ENCODE measurements at regions not wholly inside any gene's neighbourhood (a gene's known extent, or its start where the extent isn't known, plus 50 kb on each side); places are given as distances from the start of the nearest gene placed in this dataset.
"Not testable (repeated sequence)": the region's sequence is repeated elsewhere in the genome, so short reads cannot be mapped to it uniquely, and the experiment has no call there.

GRCh38 chr2:103335403-103335802 lies 573.6 kb downstream of the TMEM182 start:
- in situ Hi-C loops (cut with MboI; ENCODE audit: low pct_unique_long_range_greater_than_20kb, low sequenced_read_pairs), result no loop called here
- no peak for DNase-seq

GRCh38 chr2:103338819-103339218 lies 577.0 kb downstream of the TMEM182 start:
- DNase-seq, result no peak
- in situ Hi-C loops (cut with MboI; ENCODE audit: low pct_unique_long_range_greater_than_20kb, low sequenced_read_pairs), result no loop called here

GRCh38 chr2:103346780-103347179 lies 584.9 kb downstream of the TMEM182 start:
- DNase-seq, result no peak

GRCh38 chr2:103353774-103354173 lies 591.9 kb downstream of the TMEM182 start:
- no peak for DNase-seq
- in situ Hi-C loops (cut with MboI; ENCODE audit: low pct_unique_long_range_greater_than_20kb, low sequenced_read_pairs), result no loop called here

More at GRCh38 chr2:103346780-103347179, 584.9 kb downstream of the TMEM182 start:
- in situ Hi-C loops (cut with MboI; ENCODE audit: low pct_unique_long_range_greater_than_20kb, low sequenced_read_pairs), result no loop called here

- in situ Hi-C loops (cut with MboI; ENCODE audit: low pct_unique_long_range_greater_than_20kb, low sequenced_read_pairs), result no loop called here
- no peak for DNase-seq
These were observed 593.5 kb downstream of the TMEM182 start for GRCh38 chr2:103355287-103355686.

GRCh38 chr2:103361712-103362111 lies 599.9 kb downstream of the TMEM182 start:
- in situ Hi-C loops (cut with MboI; ENCODE audit: low pct_unique_long_range_greater_than_20kb, low sequenced_read_pairs), result no loop called here
- DNase-seq, result no peak

- DNase-seq, result no peak
- in situ Hi-C loops (cut with MboI; ENCODE audit: low pct_unique_long_range_greater_than_20kb, low sequenced_read_pairs), result no loop called here
These were observed 601.8 kb downstream of the TMEM182 start for GRCh38 chr2:103363639-103364038.

GRCh38 chr2:103364177-103364576 lies 602.3 kb downstream of the TMEM182 start:
- in situ Hi-C loops (cut with MboI; ENCODE audit: low pct_unique_long_range_greater_than_20kb, low sequenced_read_pairs), result no loop called here
- no peak for DNase-seq

GRCh38 chr2:103365071-103365470 lies 603.2 kb downstream of the TMEM182 start:
- in situ Hi-C loops (cut with MboI; ENCODE audit: low pct_unique_long_range_greater_than_20kb, low sequenced_read_pairs), result no loop called here

GRCh38 chr2:103367877-103368276 lies 606.0 kb downstream of the TMEM182 start:
- DNase-seq, result no peak
- in situ Hi-C loops (cut with MboI; ENCODE audit: low pct_unique_long_range_greater_than_20kb, low sequenced_read_pairs), result no loop called here

More at GRCh38 chr2:103365071-103365470, 603.2 kb downstream of the TMEM182 start:
- no peak for DNase-seq

- no peak for DNase-seq
- in situ Hi-C loops (cut with MboI; ENCODE audit: low pct_unique_long_range_greater_than_20kb, low sequenced_read_pairs), result no loop called here
These were observed 621.7 kb downstream of the TMEM182 start for GRCh38 chr2:103383541-103383940.

GRCh38 chr2:103386872-103387271 lies 625.0 kb downstream of the TMEM182 start:
- DNase-seq, result no peak
- in situ Hi-C loops (cut with MboI; ENCODE audit: low pct_unique_long_range_greater_than_20kb, low sequenced_read_pairs), result no loop called here

GRCh38 chr2:103387888-103388287 lies 626.1 kb downstream of the TMEM182 start:
- in situ Hi-C loops (cut with MboI; ENCODE audit: low pct_unique_long_range_greater_than_20kb, low sequenced_read_pairs), result no loop called here
- no peak for DNase-seq

- in situ Hi-C loops (cut with MboI; ENCODE audit: low pct_unique_long_range_greater_than_20kb, low sequenced_read_pairs), result no loop called here
- no peak for DNase-seq
These were observed 634.3 kb downstream of the TMEM182 start for GRCh38 chr2:103396152-103396551.

- in situ Hi-C loops (cut with MboI; ENCODE audit: low pct_unique_long_range_greater_than_20kb, low sequenced_read_pairs), result no loop called here
- no peak for DNase-seq
These were observed 639.8 kb downstream of the TMEM182 start for GRCh38 chr2:103401621-103402020.

- in situ Hi-C loops (cut with MboI; ENCODE audit: low pct_unique_long_range_greater_than_20kb, low sequenced_read_pairs), result no loop called here
- DNase-seq, result no peak
These were observed 640.5 kb downstream of the TMEM182 start for GRCh38 chr2:103402336-103402735.

GRCh38 chr2:103402944-103403343 lies 641.1 kb downstream of the TMEM182 start:
- in situ Hi-C loops (cut with MboI; ENCODE audit: low pct_unique_long_range_greater_than_20kb, low sequenced_read_pairs), result no loop called here
- no peak for DNase-seq

GRCh38 chr2:103403388-103403787 lies 641.6 kb downstream of the TMEM182 start:
- DNase-seq; in situ Hi-C loops (cut with MboI; ENCODE audit: low pct_unique_long_range_greater_than_20kb, low sequenced_read_pairs): not testable (repeated sequence)

GRCh38 chr2:103410221-103410620 lies 648.4 kb downstream of the TMEM182 start:
- in situ Hi-C loops (cut with MboI; ENCODE audit: low pct_unique_long_range_greater_than_20kb, low sequenced_read_pairs), result no loop called here

GRCh38 chr2:103419506-103419905 lies 657.7 kb downstream of the TMEM182 start:
- no peak for DNase-seq
- in situ Hi-C loops (cut with MboI; ENCODE audit: low pct_unique_long_range_greater_than_20kb, low sequenced_read_pairs), result no loop called here

More at GRCh38 chr2:103410221-103410620, 648.4 kb downstream of the TMEM182 start:
- DNase-seq, result no peak

GRCh38 chr2:103423100-103423499 lies 661.3 kb downstream of the TMEM182 start:
- in situ Hi-C loops (cut with MboI; ENCODE audit: low pct_unique_long_range_greater_than_20kb, low sequenced_read_pairs), result no loop called here
- DNase-seq, result no peak

GRCh38 chr2:103427567-103427966 lies 665.7 kb downstream of the TMEM182 start:
- in situ Hi-C loops (cut with MboI; ENCODE audit: low pct_unique_long_range_greater_than_20kb, low sequenced_read_pairs), result no loop called here
- DNase-seq, result peak; percentile 40

Measured in KBM-7 (cell line).